Transverse colon (tissue), 4 donors: ENCODE measurements at regions not wholly inside any gene's neighbourhood (a gene's known extent, or its start where the extent isn't known, plus 50 kb on each side); places are given as distances from the start of the nearest gene placed in this dataset.

Source experiments
- DNase-seq: peaks from one replicate; pipeline ENCODE4 v3.0.0-alpha.2; 2019
- H3K27ac ChIP-seq, 4 donors: fragments of 200-600 bp; sonication (generic); 2 replicates each; pipeline ENCODE4 v1.5.1; 2016 to 2018; ENCODE audit warnings: inconsistent platforms in 4 of 4
- H3K27me3 ChIP-seq: fragments of 200-600 bp; sonication (generic); 2 replicates; pipeline ENCODE4 v1.5.1; 2017; ENCODE audit warnings: inconsistent platforms
- H3K36me3 ChIP-seq, 4 donors: fragments of 200-600 bp; sonication (generic); 2 replicates each; pipeline ENCODE4 v1.5.1; 2017 to 2019; ENCODE audit warnings: inconsistent platforms in 4 of 4
- H3K4me1 ChIP-seq, 4 donors: fragments of 200-600 bp; sonication (generic); 2 replicates each; pipeline ENCODE4 v1.5.1; 2017 to 2020; ENCODE audit warnings: inconsistent platforms in 4 of 4
- H3K4me3 ChIP-seq, 4 donors: fragments of 200-600 bp; sonication (generic); 1 replicate in 1 of 4; 2 replicates in 3 of 4; pipeline versions ENCODE4 v1.5.1 to v1.6.1; 2017 to 2019; ENCODE audit warnings: inconsistent platforms in 4 of 4
- H3K9me3 ChIP-seq, 2 donors: fragments of 200-600 bp; sonication (generic); 2 replicates each; pipeline ENCODE4 v1.5.1; 2017 to 2019; ENCODE audit warnings: inconsistent platforms in 2 of 2
- CTCF ChIP-seq, 5 experiments: fragments of 200-600 bp in 3 of 5; fragments of 450-650 bp in 2 of 5; sonication (generic) in 3 of 5; IDR thresholded peaks; 1 replicate in 2 of 5; 2 replicates in 3 of 5; pipeline ENCODE4 v1.5.1; 2016 to 2017; ENCODE audit warnings: antibody characterized with exemption in 5 of 5, inconsistent platforms in 3 of 5, mild to moderate bottlenecking in 2 of 5, moderate library complexity in 1 of 5
- EP300 ChIP-seq: sonication (generic); formaldehyde crosslinking; IDR thresholded peaks from one replicate; pipeline ENCODE4 v1.6.1; 2017; ENCODE audit warnings: antibody characterized with exemption, low read depth
- POLR2A ChIP-seq: fragments of 450-650 bp; IDR thresholded peaks from one replicate; pipeline ENCODE4 v1.6.1; 2016; ENCODE audit warnings: antibody characterized with exemption, mild to moderate bottlenecking, moderate library complexity
- POLR2AphosphoS5 ChIP-seq, 3 donors: sonication (generic); formaldehyde crosslinking; IDR thresholded peaks; one replicate each; pipeline ENCODE4 v1.6.1; 2016; ENCODE audit warnings: antibody characterized with exemption in 3 of 3
- WGBS, 2 donors: methylation state at CpG; one replicate each; pipeline ENCODE4 v1.1.5; 2018; ENCODE audit warnings: low coverage in 1 of 2; 5-methylcytosine and 5-hydroxymethylcytosine counted together
- in situ Hi-C, 4 donors: fragments of 200-750 bp; cut with MboI; loops; one replicate each; pipeline versions ENCODE4 v1.15.0 to v1.15.1; 2017; ENCODE audit warnings: low sequenced_read_pairs in 3 of 4, low pct_ligation_motif_present in 1 of 4, low pct_unique_long_range_greater_than_20kb in 1 of 4
- intact Hi-C: fragments of 100-400 bp; cut with DNase I; formaldehyde crosslinking; loops from one replicate; pipeline ENCODE4 v1.15.1; 2023; ENCODE audit warnings: low total_unique reads

GRCh38 chr5:158394102-158394501 is 535.2 kb upstream of the CLINT1 start:
- Histone ChIP-seq H3K4me3 (no peak overlapping the region), H3K36me3 (no peaks in the 10 kb centered on the region), H3K27me3 (no peaks in the 10 kb centered on the region), H3K27ac (no peak overlapping the region), H3K4me1 (no peaks in the 10 kb centered on the region), H3K9me3 (no peaks in the 10 kb centered on the region)
- no peak for DNase-seq
- TF ChIP-seq EP300 (no peak), POLR2A (no peak), CTCF (IDR thresholded peaks at IDR 0.05) (no peak), POLR2AphosphoS5 (IDR thresholded peaks at IDR 0.05) (no peak)
- intact Hi-C loops (no loop called here), in situ Hi-C loops (no loop called here)

- H3K27me3 ChIP-seq = no peaks in the 10 kb centered on the region
- intact Hi-C loops = no loop called here
- no peaks in the 10 kb centered on the region for H3K36me3 ChIP-seq
- no peaks in the 10 kb centered on the region for H3K4me1 ChIP-seq
- in situ Hi-C loops = no loop called here
- no peak overlapping the region for H3K27ac ChIP-seq
- no peaks in the 10 kb centered on the region for H3K9me3 ChIP-seq
- WGBS, 2 donors = 75 to 89% methylated on average over 3 of the region's 3 CpGs
- no peak for TF ChIP-seq POLR2A
- TF ChIP-seq EP300 = no peak
- TF ChIP-seq POLR2AphosphoS5 (IDR thresholded peaks at IDR 0.05) = no peak
- no peak for TF ChIP-seq CTCF (IDR thresholded peaks at IDR 0.05)
- no peak overlapping the region for H3K4me3 ChIP-seq
- DNase-seq = no peak
Measured at GRCh38 chr5:158393457-158393856, 534.5 kb upstream of the CLINT1 start.

- no peak overlapping the region for H3K4me3 ChIP-seq
- intact Hi-C loops = no loop called here
- no peak for DNase-seq
Measured at GRCh38 chr5:158392753-158393152, 533.8 kb upstream of the CLINT1 start.

GRCh38 chr5:158390577-158390976 is 531.6 kb upstream of the CLINT1 start:
- Histone ChIP-seq H3K36me3 (no peaks in the 10 kb centered on the region), H3K4me1 (no peaks in the 10 kb centered on the region), H3K9me3 (no peaks in the 10 kb centered on the region), H3K4me3 (no peak overlapping the region), H3K27ac (no peak overlapping the region), H3K27me3 (no peaks in the 10 kb centered on the region)
- intact Hi-C loops = no loop called here
- in situ Hi-C loops = no loop called here
- no peak for DNase-seq
- TF ChIP-seq EP300 = no peak
- no peak for TF ChIP-seq POLR2A
- TF ChIP-seq POLR2AphosphoS5 (IDR thresholded peaks at IDR 0.05) = no peak
- no peak for TF ChIP-seq CTCF (IDR thresholded peaks at IDR 0.05)
- 59 to 67% methylated on average over 1 of the region's 1 CpG for WGBS, 2 donors

More at GRCh38 chr5:158392753-158393152, 533.8 kb upstream of the CLINT1 start:
- 59 to 63% methylated on average over 2 of the region's 2 CpGs for WGBS, 2 donors
- no peaks in the 10 kb centered on the region for H3K9me3 ChIP-seq
- H3K36me3 ChIP-seq = no peaks in the 10 kb centered on the region
- no peak overlapping the region for H3K27ac ChIP-seq
- no peaks in the 10 kb centered on the region for H3K4me1 ChIP-seq
- in situ Hi-C loops = no loop called here
- no peaks in the 10 kb centered on the region for H3K27me3 ChIP-seq
- TF ChIP-seq POLR2A = no peak
- TF ChIP-seq EP300 = no peak
- no peak for TF ChIP-seq POLR2AphosphoS5 (IDR thresholded peaks at IDR 0.05)
- no peak for TF ChIP-seq CTCF (IDR thresholded peaks at IDR 0.05)
